Calu3 (cell line): ENCODE measurements at regions not wholly inside any gene's neighbourhood (a gene's known extent, or its start where the extent isn't known, plus 50 kb on each side); places are given as distances from the start of the nearest gene placed in this dataset.

Source experiments
- BruUV-seq: library from RNA; stranded (reverse); fragments of 400-500 nt; replicated peaks from 2 replicates; lab custom pipeline; 2021; lab: Mats Ljungman, UMichigan
- CTCF ChIA-PET: fragments of 300-600 bp; sonication (Branson Sonifier 250); formaldehyde crosslinking; loops from one replicate; lab custom pipeline; 2022; ENCODE audit warnings: antibody characterized with exemption; lab: Charles Lee
- DNase-seq: peaks from one replicate; pipeline ENCODE4 v3.0.0; 2022
- H3K27ac Mint-ChIP-seq: one replicate; pipeline ENCODE4 v1.8.0; 2022; ENCODE audit warnings: mixed read lengths; ENCODE audit not compliant: unreplicated experiment
- H3K27me3 Mint-ChIP-seq: one replicate; pipeline ENCODE4 v1.8.0; 2022; ENCODE audit warnings: mixed read lengths; ENCODE audit not compliant: unreplicated experiment
- H3K36me3 Mint-ChIP-seq: one replicate; pipeline ENCODE4 v1.8.0; 2022; ENCODE audit warnings: mild to moderate bottlenecking, moderate library complexity, mixed read lengths; ENCODE audit not compliant: insufficient read depth, unreplicated experiment
- H3K4me1 Mint-ChIP-seq: one replicate; pipeline ENCODE4 v1.8.0; 2022; ENCODE audit warnings: mild to moderate bottlenecking, low read depth, mixed read lengths; ENCODE audit not compliant: unreplicated experiment
- H3K4me3 Mint-ChIP-seq: one replicate; pipeline ENCODE4 v1.8.0; 2022; ENCODE audit warnings: mild to moderate bottlenecking, low read depth, moderate library complexity, mixed read lengths; ENCODE audit not compliant: unreplicated experiment
- H3K9me3 Mint-ChIP-seq: one replicate; pipeline ENCODE4 v1.8.0; 2022; ENCODE audit warnings: low read depth, mixed read lengths; ENCODE audit not compliant: unreplicated experiment
- CTCF ChIP-seq: fragments of 200-600 bp; IDR thresholded peaks from one replicate; pipeline ENCODE4 v1.8.0; 2022; ENCODE audit warnings: antibody characterized with exemption; ENCODE audit not compliant: unreplicated experiment
- intact Hi-C: fragments of 100-400 bp; cut with micrococcal nuclease; formaldehyde crosslinking; loops from one replicate; pipeline ENCODE4 v1.10.0; 2022; ENCODE audit not compliant: unreplicated experiment

GRCh38 chr2:65845442-65846182 lies 413.2 kb upstream of the SPRED2 start:
- Mint-ChIP-seq H3K27ac (no peak overlapping the region), H3K36me3 (no peaks in the 10 kb centered on the region), H3K4me1 (no peaks in the 10 kb centered on the region), H3K27me3 (peaks cover 49% of the 10 kb centered on the region), H3K4me3 (no peak overlapping the region), H3K9me3 (no peaks in the 10 kb centered on the region)
- TF ChIP-seq CTCF, result no peak
- no peak for DNase-seq
- intact Hi-C loops, result no loop called here
- no TSS peak for BruUV-seq
- CTCF ChIA-PET, result no interaction called here

- CTCF ChIA-PET, result no interaction called here
- intact Hi-C loops, result no loop called here
These were observed 409.7 kb upstream of the SPRED2 start for GRCh38 chr2:65842104-65842503.

GRCh38 chr2:65835975-65836549 lies 403.7 kb upstream of the SPRED2 start:
- Mint-ChIP-seq H3K4me3 (no peak overlapping the region), H3K27ac (no peak overlapping the region), H3K9me3 (no peaks in the 10 kb centered on the region), H3K27me3 (peaks cover 31% of the 10 kb centered on the region), H3K4me1 (no peaks in the 10 kb centered on the region), H3K36me3 (no peaks in the 10 kb centered on the region)
- no peak for TF ChIP-seq CTCF
- CTCF ChIA-PET, result interaction anchor here (0.7 kb wide), 1 partner anchor 105 kb away, joined by 3 read pairs; no protein-coding TSS in a partner anchor
- no peak for DNase-seq
- BruUV-seq, result no TSS peak
- intact Hi-C loops, result no loop called here

More at GRCh38 chr2:65842104-65842503, 409.7 kb upstream of the SPRED2 start:
- Mint-ChIP-seq H3K4me1 (no peaks in the 10 kb centered on the region), H3K36me3 (no peaks in the 10 kb centered on the region), H3K4me3 (no peak overlapping the region), H3K27ac (no peak overlapping the region), H3K9me3 (no peaks in the 10 kb centered on the region), H3K27me3 (peaks cover 32% of the 10 kb centered on the region)
- BruUV-seq, result no TSS peak
- DNase-seq, result no peak
- TF ChIP-seq CTCF, result no peak

- CTCF ChIA-PET, result interaction anchor here (0.6 kb wide), 1 partner anchor 1642 kb away, joined by 3 read pairs; no protein-coding TSS in a partner anchor
- no peaks in the 10 kb centered on the region for H3K4me1 Mint-ChIP-seq
- H3K36me3 Mint-ChIP-seq, result no peaks in the 10 kb centered on the region
- H3K27ac Mint-ChIP-seq, result no peak overlapping the region
- no peaks in the 10 kb centered on the region for H3K9me3 Mint-ChIP-seq
- peaks cover 34% of the 10 kb centered on the region for H3K27me3 Mint-ChIP-seq
- no peak for DNase-seq
- no TSS peak for BruUV-seq
- H3K4me3 Mint-ChIP-seq, result no peak overlapping the region
- intact Hi-C loops, result no loop called here
- no peak for TF ChIP-seq CTCF
These were observed 402.5 kb upstream of the SPRED2 start for GRCh38 chr2:65834771-65835475.
